HCT116 (cell line): ENCODE measurements at regions not wholly inside any gene's neighbourhood (a gene's known extent, or its start where the extent isn't known, plus 50 kb on each side); places are given as distances from the start of the nearest gene placed in this dataset.

ENCODE experiments used
- ATAC-seq: fragments of 200-7000 bp; cut with Tn5 transposase; 2 replicates; pipeline ENCODE4 v1.9.1; 2020; ENCODE audit warnings: mild to moderate bottlenecking, moderate library complexity
- BruUV-seq: library from RNA; stranded (reverse); fragments of 400-500 nt; replicated peaks from 2 replicates; lab custom pipeline; 2021; lab: Mats Ljungman, UMichigan
- CTCF ChIA-PET: fragments of 300-600 bp; sonication (Branson Sonifier 250); formaldehyde crosslinking; loops from one replicate; lab custom pipeline; 2021; ENCODE audit warnings: antibody characterized with exemption; lab: Charles Lee
- POLR2A ChIA-PET: fragments of 300-600, 350-600 bp; sonication (Branson Sonifier 250); formaldehyde crosslinking; loops from one replicate; lab custom pipeline; 2021; ENCODE audit warnings: antibody characterized with exemption; lab: Charles Lee
- RAD21 ChIA-PET, 2 experiments: fragments of 300-600 bp; sonication (Branson Sonifier 250); formaldehyde crosslinking; loops; one replicate each; lab custom pipeline; 2023; ENCODE audit warnings: low total read pairs in 2 of 2; ENCODE audit not compliant: uncharacterized antibody in 2 of 2, unreplicated experiment in 2 of 2, low non-redundant PET in 1 of 2; lab: Charles Lee
- DNase-seq: peaks from one replicate; pipeline ENCODE4 v3.0.0-alpha.2; 2010; ENCODE audit warnings: low read depth, low spot score
- H2AFZ ChIP-seq: fragments of 200-600 bp; shearing (Covaris generic), sonication (generic); 2 replicates; pipeline ENCODE4 v1.6.1; 2017; ENCODE audit warnings: low read depth, mixed run types, mixed read lengths, antibody characterized with exemption, low read length; ENCODE audit not compliant: poor library complexity, severe bottlenecking
- H3K27ac ChIP-seq: 2 replicates; pipeline ENCODE4 v1.5.1; 2012; ENCODE audit warnings: low read depth, low read length
- H3K27me3 ChIP-seq: fragments of 200-600 bp; sonication (generic); 2 replicates; pipeline ENCODE4 v1.6.1; 2016; ENCODE audit warnings: mixed run types, low read length, mixed read lengths; ENCODE audit not compliant: insufficient read depth
- H3K36me3 ChIP-seq, 2 experiments: fragments of 200-500 bp in 1 of 2; fragments of 200-600 bp in 1 of 2; sonication (Bioruptor generic) in 1 of 2; sonication (generic) in 1 of 2; 2 replicates each; pipeline versions ENCODE4 v1.5.1 to v1.6.1; 2014 to 2016; ENCODE audit warnings: low read length in 2 of 2, inconsistent platforms in 1 of 2, mixed read lengths in 1 of 2, mixed run types in 1 of 2; ENCODE audit not compliant: insufficient read depth in 2 of 2, control insufficient read depth in 1 of 2
- H3K4me1 ChIP-seq, 2 experiments: fragments of 200-600 bp in 1 of 2; sonication (generic) in 1 of 2; 2 replicates each; pipeline versions ENCODE4 v1.5.1 to v1.6.1; 2012 to 2017; ENCODE audit warnings: low read length in 2 of 2, inconsistent platforms in 1 of 2, mild to moderate bottlenecking in 1 of 2, mixed read lengths in 1 of 2, mixed run types in 1 of 2, moderate library complexity in 1 of 2; ENCODE audit not compliant: insufficient read depth in 2 of 2, control insufficient read depth in 1 of 2
- H3K4me2 ChIP-seq: fragments of 200-600 bp; sonication (generic); 2 replicates; pipeline ENCODE4 v1.6.1; 2017; ENCODE audit warnings: mixed run types, low read length, mixed read lengths
- H3K4me3 ChIP-seq, 2 experiments: fragments of 200-600 bp in 1 of 2; sonication (generic) in 1 of 2; replicated peaks in 1 of 2; 2 replicates each; pipeline ENCODE4 v1.5.1; 2011 to 2016; ENCODE audit warnings: low read length in 2 of 2, control low read depth in 1 of 2, low read depth in 1 of 2, mild to moderate bottlenecking in 1 of 2, mixed read lengths in 1 of 2, mixed run types in 1 of 2
- H3K79me2 ChIP-seq: fragments of 200-600 bp; sonication (generic); 2 replicates; pipeline ENCODE4 v1.6.1; 2017; ENCODE audit warnings: mild to moderate bottlenecking, mixed run types, low read length, moderate library complexity, mixed read lengths; ENCODE audit not compliant: insufficient read depth
- H3K9ac ChIP-seq: fragments of 200-600 bp; sonication (generic); 2 replicates; pipeline ENCODE4 v1.6.1; 2016; ENCODE audit warnings: low read length, mixed read lengths
- H3K9me2 ChIP-seq: fragments of 200-600 bp; sonication (generic), shearing (Covaris generic); 2 replicates; pipeline ENCODE4 v1.6.1; 2017; ENCODE audit warnings: mixed run types, mild to moderate bottlenecking, moderate library complexity; ENCODE audit not compliant: insufficient read depth
- H3K9me3 ChIP-seq, 2 experiments: fragments of 200-500 bp in 1 of 2; fragments of 200-600 bp in 1 of 2; sonication (Bioruptor generic) in 1 of 2; sonication (generic) in 1 of 2; 2 replicates each; pipeline ENCODE4 v1.6.1; 2014 to 2017; ENCODE audit warnings: low read length in 2 of 2, mixed read lengths in 2 of 2, inconsistent platforms in 1 of 2, low read depth in 1 of 2, mild to moderate bottlenecking in 1 of 2, mixed run types in 1 of 2, moderate library complexity in 1 of 2; ENCODE audit not compliant: control insufficient read depth in 1 of 2, insufficient read depth in 1 of 2
- H4K20me1 ChIP-seq: fragments of 200-600 bp; sonication (generic), shearing (Covaris generic); 2 replicates; pipeline ENCODE4 v1.6.1; 2017; ENCODE audit warnings: mixed run types, mild to moderate bottlenecking, moderate library complexity; ENCODE audit not compliant: insufficient read depth
- CBX3 ChIP-seq: IDR thresholded peaks from 2 replicates; pipeline ENCODE4 v1.6.1; 2012; ENCODE audit warnings: low read depth
- EGR1 ChIP-seq: IDR thresholded peaks from 2 replicates; pipeline ENCODE4 v1.6.1; 2012; ENCODE audit warnings: low read depth
- EZH2 ChIP-seq: fragments of 200-600 bp; sonication (generic); IDR thresholded peaks from 2 replicates; pipeline ENCODE4 v1.6.1; 2017; ENCODE audit warnings: antibody characterized with exemption, mixed run types
- EZH2phosphoT487 ChIP-seq: fragments of 200-600 bp; IDR thresholded peaks from 2 replicates; pipeline ENCODE4 v1.6.1; 2018; ENCODE audit warnings: antibody characterized with exemption, borderline replicate concordance
- FOSL1 ChIP-seq: IDR thresholded peaks from 2 replicates; pipeline ENCODE4 v1.6.1; 2012; ENCODE audit warnings: low read depth
- POLR2AphosphoS5 ChIP-seq: IDR thresholded peaks from 2 replicates; pipeline ENCODE4 v1.6.1; 2011; ENCODE audit warnings: mild to moderate bottlenecking, low read depth, low read length, moderate library complexity
- RAD21 ChIP-seq: IDR thresholded peaks from 2 replicates; pipeline ENCODE4 v1.6.1; 2012; ENCODE audit warnings: low read depth, mild to moderate bottlenecking
- SIN3A ChIP-seq: IDR thresholded peaks from 2 replicates; pipeline ENCODE4 v1.6.1; 2012; ENCODE audit warnings: low read depth
- SP1 ChIP-seq: IDR thresholded peaks from 2 replicates; pipeline ENCODE4 v1.6.1; 2012; ENCODE audit warnings: low read depth
- SRF ChIP-seq: IDR thresholded peaks from 2 replicates; pipeline ENCODE4 v1.6.1; 2012; ENCODE audit warnings: low read depth
- TCF7L2 ChIP-seq: IDR thresholded peaks from 2 replicates; pipeline ENCODE4 v1.7.0; 2011; ENCODE audit warnings: borderline replicate concordance, inconsistent platforms; ENCODE audit not compliant: insufficient read depth, insufficient read length; ENCODE audit errors: extremely low read depth
- ZFX ChIP-seq: fragments of 450-650 bp; IDR thresholded peaks from 2 replicates; pipeline ENCODE4 v1.6.1; 2017
- ZNF274 ChIP-seq: fragments of 200-500 bp; sonication (Bioruptor generic); IDR thresholded peaks from 2 replicates; pipeline ENCODE4 v1.6.1; 2014; ENCODE audit warnings: mild to moderate bottlenecking, low read depth, low read length, inconsistent platforms
- intact Hi-C: fragments of 100-400 bp; cut with micrococcal nuclease; formaldehyde crosslinking; loops from 2 replicates; pipeline ENCODE4 v1.10.0; 2022
- TF ChIP-seq, protein P1 (sequence below): IDR thresholded peaks from 2 replicates; pipeline ENCODE4 v1.6.1; 2012
- TF ChIP-seq, protein P2 (sequence below): IDR thresholded peaks from 2 replicates; pipeline ENCODE4 v1.6.1; 2012
- TF ChIP-seq, protein P3 (sequence below): IDR thresholded peaks from 2 replicates; pipeline ENCODE4 v1.6.1; 2011; ENCODE audit warnings: mild to moderate bottlenecking, low read length, moderate library complexity; ENCODE audit not compliant: insufficient replicate concordance; ENCODE audit errors: extremely low read depth

DNA sequence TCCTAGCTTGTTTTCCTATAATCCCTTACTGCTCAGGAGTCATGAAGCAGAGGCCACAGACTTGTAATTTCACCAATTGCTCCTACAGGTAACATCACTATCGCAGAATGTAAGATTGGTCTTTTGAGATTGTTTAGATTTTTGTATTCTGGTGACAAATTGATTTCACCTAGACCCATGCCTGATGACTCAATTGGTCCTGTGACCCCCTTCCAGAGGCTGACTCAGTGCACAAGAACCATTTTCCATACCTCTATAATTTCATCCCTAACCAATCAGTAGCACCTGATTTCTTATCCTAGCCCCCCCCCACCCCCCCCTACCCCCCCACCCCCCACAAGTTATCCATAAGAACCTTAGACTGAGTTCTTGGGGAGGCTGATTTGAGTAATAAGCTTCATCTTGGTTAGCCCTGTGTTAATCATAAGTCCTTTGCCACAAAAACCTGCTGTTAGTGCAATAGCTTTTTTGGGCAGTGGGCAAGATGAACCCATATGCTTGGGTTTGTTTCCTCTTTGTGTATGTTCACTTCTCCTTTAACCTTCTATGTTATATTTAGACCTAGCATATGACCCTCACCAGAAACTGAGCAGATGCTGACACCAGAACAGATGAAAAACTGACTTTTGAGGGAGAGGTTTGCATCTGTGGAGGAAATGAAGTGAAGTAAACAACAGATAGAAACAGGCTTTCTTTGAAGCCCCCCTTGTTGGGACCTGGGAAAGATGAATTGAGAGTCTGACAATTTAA, 187.1 kb downstream of the KIF20B start:
- ChIA-PET POLR2A (no interaction called here), RAD21 (no interaction called here), CTCF (no interaction called here)
- Histone ChIP-seq H3K4me2 (no peak overlapping the region), H2AFZ (no peak overlapping the region), H3K4me1 (no peaks in the 10 kb centered on the region; a peak in 1 of 4 replicates), H3K36me3 (no peaks in the 10 kb centered on the region), H3K79me2 (no peaks in the 10 kb centered on the region), H4K20me1 (no peaks in the 10 kb centered on the region), H3K27ac (no peak overlapping the region), H3K27me3 (no peaks in the 10 kb centered on the region), H3K9ac (no peak overlapping the region), H3K9me3 (no peaks in the 10 kb centered on the region), H3K4me3 (no peak overlapping the region), H3K9me2 (no peaks in the 10 kb centered on the region)
- intact Hi-C loops: no loop called here
- no peak for ATAC-seq
- no peak for DNase-seq
- TF ChIP-seq CBX3: no peak
- TF ChIP-seq EGR1: no peak
- TF ChIP-seq RAD21: no peak
- TF ChIP-seq SRF: no peak
- BruUV-seq: no TSS peak

DNA sequence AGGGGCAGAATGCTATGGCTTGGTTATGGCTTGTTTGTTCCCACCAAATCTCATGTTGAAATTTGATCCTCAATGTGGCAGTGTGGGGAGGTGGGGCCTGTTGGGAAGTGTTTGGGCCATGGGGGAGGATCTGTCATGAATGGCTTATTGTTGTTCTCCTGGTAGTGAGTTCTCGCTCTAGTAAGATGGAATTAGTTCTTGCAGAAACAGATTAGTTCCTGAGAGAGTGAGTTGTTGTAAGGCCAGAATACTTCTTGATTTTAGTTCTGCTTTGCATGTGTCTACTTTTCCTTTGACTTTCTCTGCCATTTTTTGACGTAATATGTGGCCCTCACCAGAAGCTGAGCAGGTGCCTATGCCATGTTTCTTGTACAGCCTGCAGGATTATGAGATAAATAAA, 188.2 kb downstream of the KIF20B start:
- H4K20me1 ChIP-seq: no peaks in the 10 kb centered on the region
- H2AFZ ChIP-seq: no peak overlapping the region
- no peak for DNase-seq
- no peak overlapping the region for H3K4me2 ChIP-seq
- no peaks in the 10 kb centered on the region for H3K79me2 ChIP-seq
- no peaks in the 10 kb centered on the region; a peak in 1 of 4 replicates for H3K4me1 ChIP-seq
- H3K27ac ChIP-seq: no peak overlapping the region
- no peaks in the 10 kb centered on the region for H3K27me3 ChIP-seq
- no peaks in the 10 kb centered on the region for H3K9me2 ChIP-seq
- no peak overlapping the region for H3K9ac ChIP-seq
- no peaks in the 10 kb centered on the region for H3K9me3 ChIP-seq
- CTCF ChIA-PET: no interaction called here
- no peaks in the 10 kb centered on the region for H3K36me3 ChIP-seq
- no peak overlapping the region for H3K4me3 ChIP-seq
- BruUV-seq: no TSS peak
- POLR2A ChIA-PET: no interaction called here
- TF ChIP-seq POLR2AphosphoS5 (no peak), EZH2 (no peak), ZFX (no peak), SIN3A (no peak), TCF7L2 (no peak), RAD21 (no peak), EZH2phosphoT487 (no peak), SP1 (no peak), ZNF274 (no peak), FOSL1 (no peak), CBX3 (no peak)
- TF ChIP-seq, protein P1, sequence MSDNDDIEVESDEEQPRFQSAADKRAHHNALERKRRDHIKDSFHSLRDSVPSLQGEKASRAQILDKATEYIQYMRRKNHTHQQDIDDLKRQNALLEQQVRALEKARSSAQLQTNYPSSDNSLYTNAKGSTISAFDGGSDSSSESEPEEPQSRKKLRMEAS: no peak
- TF ChIP-seq, protein P2, sequence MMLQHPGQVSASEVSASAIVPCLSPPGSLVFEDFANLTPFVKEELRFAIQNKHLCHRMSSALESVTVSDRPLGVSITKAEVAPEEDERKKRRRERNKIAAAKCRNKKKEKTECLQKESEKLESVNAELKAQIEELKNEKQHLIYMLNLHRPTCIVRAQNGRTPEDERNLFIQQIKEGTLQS: no peak
- TF ChIP-seq, protein P3, sequence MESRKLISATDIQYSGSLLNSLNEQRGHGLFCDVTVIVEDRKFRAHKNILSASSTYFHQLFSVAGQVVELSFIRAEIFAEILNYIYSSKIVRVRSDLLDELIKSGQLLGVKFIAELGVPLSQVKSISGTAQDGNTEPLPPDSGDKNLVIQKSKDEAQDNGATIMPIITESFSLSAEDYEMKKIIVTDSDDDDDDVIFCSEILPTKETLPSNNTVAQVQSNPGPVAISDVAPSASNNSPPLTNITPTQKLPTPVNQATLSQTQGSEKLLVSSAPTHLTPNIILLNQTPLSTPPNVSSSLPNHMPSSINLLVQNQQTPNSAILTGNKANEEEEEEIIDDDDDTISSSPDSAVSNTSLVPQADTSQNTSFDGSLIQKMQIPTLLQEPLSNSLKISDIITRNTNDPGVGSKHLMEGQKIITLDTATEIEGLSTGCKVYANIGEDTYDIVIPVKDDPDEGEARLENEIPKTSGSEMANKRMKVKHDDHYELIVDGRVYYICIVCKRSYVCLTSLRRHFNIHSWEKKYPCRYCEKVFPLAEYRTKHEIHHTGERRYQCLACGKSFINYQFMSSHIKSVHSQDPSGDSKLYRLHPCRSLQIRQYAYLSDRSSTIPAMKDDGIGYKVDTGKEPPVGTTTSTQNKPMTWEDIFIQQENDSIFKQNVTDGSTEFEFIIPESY: no peak
- RAD21 ChIA-PET: no interaction called here
- ATAC-seq: no peak
- intact Hi-C loops: no loop called here
